Lower leg skin (tissue), 3 donors: ENCODE measurements at regions not wholly inside any gene's neighbourhood (a gene's known extent, or its start where the extent isn't known, plus 50 kb on each side); places are given as distances from the start of the nearest gene placed in this dataset.

Experiments
- CTCF ChIP-seq, 3 donors: fragments of 450-650 bp; IDR thresholded peaks; one replicate each; pipeline ENCODE4 v1.5.1; 2016; ENCODE audit warnings: antibody characterized with exemption in 3 of 3, mild to moderate bottlenecking in 3 of 3, moderate library complexity in 2 of 3
- POLR2A ChIP-seq, 2 donors: fragments of 450-650 bp; IDR thresholded peaks; one replicate each; pipeline ENCODE4 v1.6.1; 2016 to 2017; ENCODE audit warnings: antibody characterized with exemption in 2 of 2, mild to moderate bottlenecking in 1 of 2, moderate library complexity in 1 of 2

- TF ChIP-seq POLR2A (IDR thresholded peaks at IDR 0.05) (no peak), CTCF (IDR thresholded peaks at IDR 0.05) (no peak)
Observed at GRCh38 chr16:56048425-56049105, 142.7 kb upstream of the GNAO1 start.
